Suprapubic skin (tissue), 3 donors: ENCODE measurements at regions not wholly inside any gene's neighbourhood (a gene's known extent, or its start where the extent isn't known, plus 50 kb on each side); places are given as distances from the start of the nearest gene placed in this dataset.

Experiments
- POLR2A ChIP-seq, 2 donors: fragments of 450-650 bp; IDR thresholded peaks; one replicate each; pipeline ENCODE4 v1.6.1; 2017; ENCODE audit warnings: antibody characterized with exemption in 2 of 2, mild to moderate bottlenecking in 2 of 2, moderate library complexity in 2 of 2
- TF ChIP-seq, protein P1 (sequence below), 2 donors: fragments of 200-600 bp in 1 of 2; fragments of 450-650 bp in 1 of 2; sonication (generic) in 1 of 2; IDR thresholded peaks; one replicate each; pipeline ENCODE4 v1.5.1; 2016 to 2019; ENCODE audit warnings: antibody characterized with exemption in 2 of 2, mild to moderate bottlenecking in 1 of 2, moderate library complexity in 1 of 2

GRCh38 chr19:28553005-28553404, 659.9 kb downstream of the UQCRFS1 start:
- no peak for TF ChIP-seq POLR2A (IDR thresholded peaks at IDR 0.05)
- TF ChIP-seq, protein P1, sequence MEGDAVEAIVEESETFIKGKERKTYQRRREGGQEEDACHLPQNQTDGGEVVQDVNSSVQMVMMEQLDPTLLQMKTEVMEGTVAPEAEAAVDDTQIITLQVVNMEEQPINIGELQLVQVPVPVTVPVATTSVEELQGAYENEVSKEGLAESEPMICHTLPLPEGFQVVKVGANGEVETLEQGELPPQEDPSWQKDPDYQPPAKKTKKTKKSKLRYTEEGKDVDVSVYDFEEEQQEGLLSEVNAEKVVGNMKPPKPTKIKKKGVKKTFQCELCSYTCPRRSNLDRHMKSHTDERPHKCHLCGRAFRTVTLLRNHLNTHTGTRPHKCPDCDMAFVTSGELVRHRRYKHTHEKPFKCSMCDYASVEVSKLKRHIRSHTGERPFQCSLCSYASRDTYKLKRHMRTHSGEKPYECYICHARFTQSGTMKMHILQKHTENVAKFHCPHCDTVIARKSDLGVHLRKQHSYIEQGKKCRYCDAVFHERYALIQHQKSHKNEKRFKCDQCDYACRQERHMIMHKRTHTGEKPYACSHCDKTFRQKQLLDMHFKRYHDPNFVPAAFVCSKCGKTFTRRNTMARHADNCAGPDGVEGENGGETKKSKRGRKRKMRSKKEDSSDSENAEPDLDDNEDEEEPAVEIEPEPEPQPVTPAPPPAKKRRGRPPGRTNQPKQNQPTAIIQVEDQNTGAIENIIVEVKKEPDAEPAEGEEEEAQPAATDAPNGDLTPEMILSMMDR (IDR thresholded peaks at IDR 0.05) = no peak
